Dermis blood vessel endothelial cell (primary cell): ENCODE measurements at regions not wholly inside any gene's neighbourhood (a gene's known extent, or its start where the extent isn't known, plus 50 kb on each side); places are given as distances from the start of the nearest gene placed in this dataset.
"Not testable (repeated sequence)": the region's sequence is repeated elsewhere in the genome, so short reads cannot be mapped to it uniquely, and the experiment has no call there.

Source experiments
- DNase-seq: peaks from one replicate; pipeline ENCODE4 v3.0.0; 2010

DNA sequence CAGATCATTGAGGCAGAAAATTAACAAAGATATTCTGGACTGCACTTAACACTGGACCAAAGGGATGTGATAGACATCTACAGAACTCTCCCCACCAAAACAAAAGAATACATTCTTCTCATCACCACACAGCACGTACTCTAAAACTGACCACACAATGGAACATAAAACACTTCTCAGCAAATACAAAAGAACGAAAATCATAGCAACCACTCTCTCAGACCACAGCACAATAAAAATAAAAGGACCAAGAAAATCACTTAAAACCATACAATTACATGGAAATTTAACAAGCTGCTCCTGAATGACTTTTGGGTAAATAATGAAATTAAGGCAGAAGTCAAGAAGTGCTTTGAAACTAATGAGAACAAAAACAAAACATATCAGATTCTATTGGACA, 254.0 kb upstream of the STXBP6 start:
- no peak for DNase-seq

DNA sequence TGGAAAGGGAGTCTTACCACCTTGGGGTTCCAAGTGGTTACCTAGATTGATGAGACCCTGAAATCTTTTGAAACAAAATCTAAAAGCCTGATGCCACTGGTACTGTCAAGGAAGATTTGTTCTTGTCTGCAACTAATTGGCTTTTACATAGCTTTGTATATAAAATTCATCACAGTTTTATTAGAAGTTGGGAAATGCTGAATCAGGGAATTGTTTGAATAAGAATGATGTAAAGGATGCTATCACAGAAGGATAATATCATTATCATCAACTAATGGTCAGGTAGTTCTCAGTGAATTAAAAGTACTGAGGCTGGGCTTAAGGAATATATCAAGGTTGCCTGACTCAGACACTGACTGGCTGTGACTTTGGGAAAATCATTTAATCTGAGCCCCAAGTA, 248.3 kb upstream of the STXBP6 start:
- DNase-seq: no peak

DNA sequence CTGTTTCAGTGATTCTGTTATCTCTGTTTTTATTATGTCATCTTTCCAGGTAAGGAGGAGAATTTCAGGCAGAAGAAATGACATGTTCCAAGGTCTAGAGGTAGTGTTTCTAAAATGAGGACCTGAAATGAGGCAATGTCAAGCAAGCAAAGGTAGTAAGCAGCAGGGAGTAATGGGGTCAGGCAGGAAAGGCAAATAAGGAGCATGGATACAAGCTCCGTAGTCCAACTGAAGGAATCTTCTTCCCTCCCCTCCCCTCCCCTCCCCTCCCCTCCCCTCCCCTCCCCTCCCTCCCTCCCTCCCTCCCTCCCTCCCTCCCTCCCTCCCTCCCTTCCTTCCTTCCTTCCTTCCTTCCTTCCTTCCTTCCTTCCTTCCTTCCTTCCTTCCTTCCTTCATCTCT, 240.2 kb upstream of the STXBP6 start:
- DNase-seq: not testable (repeated sequence)

DNA sequence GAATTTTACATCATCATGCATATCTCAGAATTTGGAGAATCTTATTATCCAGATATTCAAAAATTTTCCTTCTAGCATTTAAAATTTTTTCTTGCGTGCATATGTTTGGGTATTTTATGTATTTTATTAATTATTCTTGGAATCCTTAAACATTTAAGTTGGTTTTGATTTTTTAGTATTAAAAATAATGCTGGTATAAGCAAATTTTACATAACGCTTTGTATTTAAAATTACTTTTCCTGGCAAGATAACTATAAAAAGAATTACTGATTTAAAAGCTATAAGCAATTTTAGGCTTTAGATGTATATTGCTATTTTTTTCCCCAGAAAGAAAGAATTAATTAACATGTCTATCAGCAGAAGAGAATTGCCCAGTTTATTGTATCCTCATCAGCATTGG, 224.6 kb upstream of the STXBP6 start:
- no peak for DNase-seq

DNA sequence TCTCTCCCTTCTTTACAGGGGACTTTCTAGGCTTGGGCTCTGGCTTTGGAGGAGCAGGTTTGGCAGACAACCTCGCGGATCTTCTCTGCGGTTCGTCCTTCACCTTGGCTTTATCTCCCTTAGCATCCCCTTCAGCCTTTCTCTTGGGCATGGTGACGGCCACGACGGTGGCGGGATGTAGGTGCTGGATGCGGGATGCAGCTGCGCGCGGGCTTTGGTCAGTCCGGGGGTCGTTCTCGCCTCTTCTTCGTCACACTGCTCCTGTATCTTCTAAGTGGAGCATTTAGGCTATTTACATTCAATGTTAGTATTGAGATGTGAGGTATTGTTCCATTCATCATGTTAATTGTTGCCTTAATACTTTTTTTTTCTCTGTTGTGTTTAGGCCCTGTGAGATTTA, 217.2 kb upstream of the STXBP6 start:
- DNase-seq: no peak

DNA sequence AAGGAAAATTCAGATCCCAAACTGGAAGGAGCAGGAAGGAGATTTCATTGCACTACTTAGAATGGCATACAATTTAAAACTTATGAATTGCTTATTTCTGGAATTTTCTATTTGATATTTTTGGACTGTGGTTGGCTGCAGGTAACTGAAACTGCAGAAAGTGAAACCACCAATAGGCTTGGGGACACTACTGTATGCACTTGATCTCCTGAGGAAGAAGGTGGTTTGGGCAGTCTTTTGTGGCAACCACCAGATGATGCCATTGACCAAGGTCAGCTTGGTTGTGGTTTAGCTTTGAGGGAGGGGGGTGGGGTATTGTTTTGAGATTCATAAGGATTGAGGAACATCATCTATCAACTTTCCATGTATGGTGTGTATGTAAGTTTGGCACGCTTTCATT, 209.5 kb upstream of the STXBP6 start:
- no peak for DNase-seq

DNA sequence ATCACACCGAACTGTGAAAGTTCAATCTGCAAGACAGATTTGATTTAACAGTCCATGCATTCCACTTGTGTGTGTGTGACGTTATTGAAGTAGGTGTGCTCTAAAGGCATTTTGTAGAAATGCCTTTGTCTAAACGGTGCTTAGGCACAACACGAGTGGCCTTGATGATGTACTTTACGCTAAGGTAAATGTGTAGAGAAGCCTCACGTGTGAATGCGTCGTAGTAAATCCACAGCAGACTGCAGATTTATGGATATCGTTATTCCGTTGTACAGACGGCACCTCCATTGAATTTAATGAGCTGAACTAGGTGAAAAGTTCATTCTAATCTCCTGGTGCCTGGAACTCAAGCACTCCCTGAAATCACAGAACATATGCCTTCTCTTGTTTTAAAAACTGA, 202.8 kb upstream of the STXBP6 start:
- DNase-seq: no peak

DNA sequence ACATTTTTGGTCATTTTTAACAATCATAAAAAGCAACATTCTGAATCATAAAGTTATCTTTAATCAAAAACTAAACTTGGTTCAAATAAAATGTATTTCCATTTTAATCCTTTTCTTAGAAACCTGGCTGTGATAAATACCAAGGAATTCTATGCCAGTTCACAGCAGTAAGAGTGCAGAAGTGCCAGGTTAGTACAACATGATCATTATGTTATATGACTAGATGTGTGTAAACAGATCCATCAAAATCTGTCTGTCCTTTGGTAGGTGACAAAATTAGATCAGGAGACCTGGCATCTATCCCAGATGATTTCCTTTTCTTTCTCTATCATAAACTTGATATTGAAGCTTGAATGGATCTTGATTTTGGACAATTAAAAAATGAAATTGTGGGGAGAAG, 200.6 kb upstream of the STXBP6 start:
- DNase-seq: no peak

DNA sequence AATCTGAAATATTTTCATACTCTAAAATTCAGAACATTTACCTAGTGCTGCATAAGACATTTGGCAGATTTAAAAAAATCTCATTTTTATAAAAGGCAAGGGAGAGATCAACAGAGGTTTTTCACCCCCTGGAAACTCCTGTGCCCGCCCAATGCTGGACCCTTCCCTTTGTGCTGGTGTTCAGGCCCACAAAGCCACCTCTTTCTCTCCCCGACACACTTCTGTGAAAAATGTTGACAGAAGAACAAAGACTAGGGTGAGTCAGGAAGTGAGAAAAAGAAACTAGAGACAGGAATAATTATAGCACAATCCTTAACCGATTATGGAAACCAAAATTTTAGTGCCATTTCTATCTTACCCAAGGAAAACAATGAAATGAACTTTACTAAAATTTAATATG, 197.7 kb upstream of the STXBP6 start:
- DNase-seq: no peak

DNA sequence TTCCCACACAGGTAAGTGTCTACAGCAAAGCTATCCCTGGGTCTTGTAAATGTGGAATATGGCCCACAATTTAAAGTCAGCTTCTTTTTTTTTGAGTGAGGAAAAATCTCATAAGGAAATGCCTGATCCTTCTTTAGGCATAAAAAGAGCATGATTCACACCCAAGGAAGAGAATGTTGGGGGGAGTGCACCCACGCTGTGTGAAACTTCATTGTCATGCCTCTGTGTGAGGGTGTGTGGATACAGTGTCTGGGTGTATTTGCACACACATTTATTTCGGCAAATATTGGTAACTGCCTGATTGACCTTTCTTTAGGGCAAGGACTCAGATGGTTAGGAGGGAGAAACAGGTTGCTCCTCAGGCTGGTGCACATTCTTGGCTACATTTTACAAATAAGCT, 196.8 kb upstream of the STXBP6 start:
- DNase-seq: no peak

DNA sequence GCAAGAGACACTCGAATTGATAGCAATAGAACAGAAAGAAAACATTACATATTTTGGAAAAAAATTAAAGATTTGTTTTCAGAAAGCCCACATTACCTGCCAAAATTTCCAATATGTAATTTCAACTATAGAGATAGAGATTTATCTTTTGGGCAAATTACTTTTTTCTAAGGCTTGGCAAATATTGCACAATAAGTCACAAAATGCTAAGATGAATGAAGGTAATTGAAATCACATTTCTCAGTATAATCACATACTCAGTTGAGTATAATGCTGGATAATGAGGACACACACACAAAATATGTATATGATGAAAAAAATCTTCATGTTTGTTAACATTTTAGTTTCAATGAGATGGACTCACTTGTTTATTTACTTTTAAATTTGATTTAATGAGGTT, 189.2 kb upstream of the STXBP6 start:
- no peak for DNase-seq

DNA sequence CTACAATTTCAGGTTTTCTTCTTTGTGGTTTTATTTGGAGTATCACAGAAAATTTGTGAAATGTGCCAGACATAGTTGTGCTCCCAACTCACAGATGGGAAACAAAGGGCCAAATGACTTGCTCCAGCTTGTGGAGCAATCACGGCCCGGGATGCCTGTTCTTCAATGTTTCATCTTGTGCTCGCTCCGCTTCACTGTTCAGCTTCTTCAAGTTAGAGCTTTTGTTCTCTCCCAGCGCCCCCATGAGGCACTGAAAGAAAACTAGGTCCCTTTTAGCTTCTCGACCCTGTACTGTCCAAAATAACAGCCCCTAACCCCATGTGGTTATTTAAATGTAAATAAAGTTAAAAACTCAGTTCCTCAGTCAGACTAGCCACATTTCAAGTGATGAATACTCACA, 187.9 kb upstream of the STXBP6 start:
- no peak for DNase-seq

DNA sequence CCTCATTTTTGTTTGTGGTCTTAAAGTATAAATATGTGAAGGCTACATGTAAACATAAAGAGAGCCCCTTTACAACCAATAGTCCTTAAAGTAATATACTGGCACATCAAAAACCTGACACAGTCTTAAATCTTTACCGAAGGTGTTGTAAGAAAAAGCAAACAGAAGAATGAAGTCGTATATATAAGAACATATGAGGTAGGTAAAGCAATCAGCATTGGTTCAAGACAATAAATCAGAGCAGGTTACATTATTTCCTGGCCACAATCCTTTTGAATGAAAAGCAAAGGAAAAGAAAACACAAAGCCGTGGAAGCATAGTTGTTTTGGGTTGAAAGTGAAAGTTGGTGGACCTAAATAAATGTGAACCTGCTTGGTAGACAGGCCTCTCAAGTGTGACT, 183.7 kb upstream of the STXBP6 start:
- DNase-seq: no peak

DNA sequence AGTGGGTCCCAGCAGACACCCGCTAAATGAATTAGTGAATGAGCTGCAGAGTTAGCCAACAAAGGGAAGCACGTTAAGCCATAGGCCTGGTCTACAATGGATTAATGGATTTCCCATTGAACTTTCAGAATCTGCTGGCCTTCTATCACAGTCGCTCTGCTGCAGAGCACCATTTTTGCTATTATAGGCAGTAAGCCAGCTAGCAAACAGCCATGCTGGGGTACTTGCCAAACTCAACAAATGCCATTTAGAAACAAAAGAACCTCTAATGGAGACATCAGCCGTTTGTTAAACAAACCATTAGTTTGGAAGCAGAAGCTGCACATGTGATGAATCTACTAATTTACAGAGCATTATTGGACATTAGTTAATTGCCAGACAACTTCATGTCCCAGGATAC, 181.1 kb upstream of the STXBP6 start:
- DNase-seq: no peak

DNA sequence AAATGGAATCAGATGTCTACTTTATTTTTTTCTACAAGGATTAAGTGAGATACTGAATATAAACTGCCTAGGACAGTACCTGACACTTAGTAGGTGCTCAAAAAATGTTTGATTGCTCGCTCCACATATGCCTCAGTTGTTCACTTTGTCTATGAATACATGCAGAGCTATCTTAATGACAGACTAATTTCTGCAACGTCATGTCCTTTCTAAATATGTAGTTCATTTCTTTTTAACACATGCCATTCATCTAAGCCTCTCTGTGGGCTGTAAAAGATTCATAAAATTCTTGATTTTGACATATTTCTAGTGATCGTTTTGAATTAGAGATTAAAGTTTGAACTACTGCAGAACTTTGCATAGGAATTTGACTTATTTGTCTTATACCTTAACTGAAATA, 176.3 kb upstream of the STXBP6 start:
- DNase-seq: no peak

DNA sequence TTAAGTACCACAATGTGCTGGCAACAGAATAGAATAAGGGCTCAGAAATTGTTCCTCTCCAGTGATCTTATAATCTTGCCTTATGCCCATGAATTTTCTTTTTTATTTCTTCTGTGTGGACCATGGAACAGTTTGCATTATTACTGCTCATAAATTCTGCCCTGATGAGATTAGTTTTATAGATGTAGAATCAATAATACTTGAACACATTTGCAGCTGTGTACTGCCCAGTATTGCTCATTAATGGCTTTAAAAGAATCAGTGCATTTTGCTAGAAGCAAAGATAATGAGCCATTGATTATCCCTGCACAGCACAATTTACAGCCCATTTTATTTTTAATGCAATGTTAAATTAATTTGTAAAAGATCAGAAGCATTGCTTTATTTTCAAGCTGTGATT, 172.3 kb upstream of the STXBP6 start:
- DNase-seq: no peak

DNA sequence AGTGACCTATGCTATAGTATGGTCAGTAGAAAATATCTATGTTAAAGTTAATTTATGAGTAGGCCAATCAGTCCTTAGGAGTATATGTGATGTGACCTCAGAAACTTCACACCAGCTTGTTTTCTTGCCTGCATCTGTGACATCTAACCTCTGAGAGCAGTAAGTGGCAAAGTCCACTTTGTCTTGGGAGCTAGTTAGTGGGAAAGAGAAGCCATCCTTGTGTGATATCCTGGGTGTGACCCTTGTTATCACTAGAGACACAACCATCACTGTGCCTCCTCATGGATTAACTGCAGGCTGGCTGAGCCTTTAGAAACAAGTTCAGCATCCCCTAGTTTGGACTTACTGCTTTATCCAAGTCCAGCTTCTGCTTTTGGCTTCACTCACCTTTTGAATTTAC, 170.6 kb upstream of the STXBP6 start:
- no peak for DNase-seq

DNA sequence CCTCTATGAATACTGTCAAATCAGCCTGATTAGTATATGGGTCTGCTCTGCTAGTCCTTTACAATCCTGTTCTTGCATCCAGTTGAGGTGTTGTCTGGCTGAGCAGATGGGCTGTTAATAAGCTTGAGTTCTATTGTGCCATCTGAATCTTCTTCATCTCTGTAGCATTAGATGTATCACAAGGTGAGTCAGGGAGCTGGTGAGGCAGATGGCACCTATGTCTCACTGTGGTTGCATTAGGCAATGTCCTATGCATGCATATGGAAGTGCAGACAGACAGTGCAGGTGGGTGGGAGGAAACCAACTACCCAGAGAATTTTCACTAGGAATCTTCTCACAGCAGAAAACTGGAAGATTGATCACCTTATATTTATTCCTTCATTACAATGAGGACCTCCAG, 165.7 kb upstream of the STXBP6 start:
- DNase-seq: no peak

DNA sequence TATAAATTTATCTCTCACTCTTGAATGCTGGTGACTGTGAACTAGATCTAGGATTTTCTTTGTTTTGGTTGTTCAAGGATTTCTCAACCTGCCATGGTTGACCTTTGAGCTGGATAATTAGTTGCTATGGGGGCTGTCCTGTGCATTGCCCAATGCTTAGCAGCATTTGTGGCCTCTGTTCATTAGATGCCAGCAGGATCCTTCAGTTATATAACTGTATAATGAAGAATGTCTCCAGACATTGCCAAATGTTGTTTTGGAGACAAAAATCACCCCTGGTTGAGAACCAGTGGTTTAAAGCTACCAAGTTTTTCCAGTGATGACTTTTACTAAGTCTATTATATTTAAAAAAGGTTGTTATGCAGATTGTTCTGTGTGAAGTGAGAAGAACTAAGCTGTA, 147.9 kb upstream of the STXBP6 start:
- no peak for DNase-seq

DNA sequence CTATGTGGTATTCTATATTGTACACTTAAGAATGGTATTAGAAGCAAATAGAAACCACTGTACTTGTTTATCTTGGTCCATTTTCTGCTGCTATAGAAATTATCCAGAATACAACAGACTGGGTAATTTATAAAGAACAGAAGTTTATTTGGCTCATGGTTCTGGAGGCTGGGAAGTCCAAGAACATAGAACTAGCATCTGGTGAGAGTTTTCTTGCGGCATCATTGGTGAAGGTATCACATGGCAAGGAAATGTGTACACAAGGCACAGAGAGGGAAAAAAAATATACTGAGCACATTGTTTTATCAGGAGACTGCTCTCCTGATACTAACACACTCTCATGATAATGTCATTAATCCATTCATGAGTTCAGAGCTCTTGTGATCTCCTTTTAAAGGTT, 130.3 kb upstream of the STXBP6 start:
- no peak for DNase-seq

DNA sequence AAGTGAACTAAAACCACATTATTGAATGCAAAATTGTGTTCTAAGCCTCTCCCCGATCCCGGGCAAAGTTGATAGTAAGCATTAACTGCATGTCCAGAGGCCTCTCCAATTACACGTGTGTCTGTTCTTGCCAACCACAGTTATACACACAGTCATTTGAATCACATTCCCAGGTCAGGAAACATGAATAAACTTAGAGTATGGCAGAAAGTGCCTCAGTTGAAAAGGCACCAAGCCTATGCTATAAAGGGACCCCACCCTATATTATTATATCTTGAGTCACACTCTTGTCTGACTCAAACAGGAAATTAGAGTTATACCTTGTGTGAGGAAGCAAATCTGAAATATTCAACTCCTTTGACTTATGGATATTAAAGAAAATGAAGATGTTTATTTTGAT, 128.3 kb upstream of the STXBP6 start:
- no peak for DNase-seq

DNA sequence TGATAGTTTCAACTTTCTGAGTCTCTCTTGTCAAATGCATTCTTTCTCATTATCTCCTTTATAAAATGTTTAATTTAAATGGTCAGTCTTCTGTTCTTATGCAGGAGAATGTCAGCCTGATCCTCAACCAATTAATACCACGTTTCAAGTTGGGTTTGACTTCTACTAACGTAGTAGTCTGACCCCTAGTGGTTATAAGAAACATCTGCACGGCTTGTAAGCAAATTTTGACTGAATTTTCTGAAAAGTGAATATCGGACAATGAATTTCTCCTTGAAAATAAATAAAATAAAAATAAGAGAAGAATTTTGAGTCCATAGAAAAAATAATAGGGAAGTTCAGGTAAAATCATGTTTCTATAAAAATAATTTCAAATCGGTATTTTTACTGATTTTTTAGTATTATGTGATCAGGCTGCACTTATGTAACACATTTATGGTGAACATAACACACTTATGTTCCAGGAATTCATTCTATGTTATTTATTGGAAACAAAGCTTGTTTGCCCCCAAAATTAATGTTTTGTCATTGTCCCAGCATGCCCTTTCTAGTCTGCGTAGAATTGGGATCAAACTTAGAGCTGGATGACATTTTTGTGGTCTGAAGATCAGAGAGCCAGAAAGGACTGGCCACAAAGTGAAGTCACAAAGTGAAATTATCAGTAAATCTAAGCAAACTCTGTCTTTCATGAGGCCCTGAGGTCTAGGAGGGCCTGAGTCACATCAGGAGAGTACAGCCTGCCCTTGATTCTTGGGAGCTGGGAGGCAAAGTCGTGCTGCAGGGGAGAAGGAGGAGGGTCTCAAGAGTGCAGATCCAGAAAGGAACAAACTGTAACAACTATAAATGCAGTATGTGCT, 101.2 kb upstream of the STXBP6 start:
- peak; percentile 53 for DNase-seq

DNA sequence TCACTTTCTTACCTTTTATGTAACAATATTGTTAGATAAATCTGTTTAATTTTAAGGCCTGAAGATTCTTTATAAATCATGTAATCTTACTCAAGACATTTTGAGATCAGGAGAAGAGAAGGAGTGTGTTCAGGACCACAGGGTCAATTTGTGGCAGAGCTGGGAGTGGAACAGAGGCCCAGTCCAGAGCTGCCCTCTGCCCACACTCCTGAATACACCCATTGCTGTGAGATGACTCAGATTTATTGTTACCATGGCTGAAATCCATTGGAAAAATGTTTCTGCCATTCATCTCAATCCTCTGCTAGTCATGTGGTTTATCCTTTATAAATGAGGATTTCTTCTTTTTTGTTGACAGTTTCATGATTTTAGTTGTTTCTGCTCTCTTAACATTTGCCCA, 100.5 kb upstream of the STXBP6 start:
- no peak for DNase-seq

DNA sequence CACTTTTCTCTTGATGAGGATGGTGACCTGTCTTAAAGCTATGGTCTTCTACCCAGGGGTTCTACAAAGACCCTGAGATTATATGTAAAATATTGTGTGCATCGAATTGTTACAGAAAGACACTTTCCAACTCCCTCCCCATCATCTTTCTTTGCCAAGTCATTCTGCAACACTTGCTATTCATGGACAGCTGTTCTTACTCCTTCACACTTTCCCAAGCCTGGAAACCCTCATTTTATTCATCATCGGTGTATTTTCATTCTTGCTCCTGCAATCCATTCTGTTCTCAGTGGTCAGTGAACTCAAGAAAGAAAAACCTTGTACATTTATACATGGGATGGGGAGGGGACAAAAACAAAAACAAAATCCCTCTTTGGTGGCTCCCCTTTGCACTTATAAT, 90.5 kb upstream of the STXBP6 start:
- no peak for DNase-seq

DNA sequence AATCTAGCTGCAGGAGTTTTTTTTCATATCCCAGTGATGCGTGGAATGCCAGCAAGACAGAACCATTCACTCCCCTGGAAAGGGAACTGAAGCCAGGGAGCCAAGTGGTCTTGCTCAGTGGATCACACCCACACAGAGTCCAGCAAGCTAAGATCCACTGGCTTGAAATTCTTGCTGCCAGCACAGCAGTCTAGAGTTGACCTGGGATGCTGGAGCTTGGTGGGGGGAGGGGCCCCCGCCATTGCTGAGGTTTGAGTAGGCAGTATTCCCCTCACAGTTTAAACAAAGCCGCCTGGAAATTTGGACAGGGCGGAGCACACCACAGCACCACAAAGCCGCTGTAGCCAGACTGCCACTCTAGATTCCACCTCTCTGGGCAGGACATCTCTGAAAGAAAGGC, 86.9 kb upstream of the STXBP6 start:
- no peak for DNase-seq
